ENCODE measurements at regions not wholly inside any gene's neighbourhood (a gene's known extent, or its start where the extent isn't known, plus 50 kb on each side); places are given as distances from the start of the nearest gene placed in this dataset.

DNA sequence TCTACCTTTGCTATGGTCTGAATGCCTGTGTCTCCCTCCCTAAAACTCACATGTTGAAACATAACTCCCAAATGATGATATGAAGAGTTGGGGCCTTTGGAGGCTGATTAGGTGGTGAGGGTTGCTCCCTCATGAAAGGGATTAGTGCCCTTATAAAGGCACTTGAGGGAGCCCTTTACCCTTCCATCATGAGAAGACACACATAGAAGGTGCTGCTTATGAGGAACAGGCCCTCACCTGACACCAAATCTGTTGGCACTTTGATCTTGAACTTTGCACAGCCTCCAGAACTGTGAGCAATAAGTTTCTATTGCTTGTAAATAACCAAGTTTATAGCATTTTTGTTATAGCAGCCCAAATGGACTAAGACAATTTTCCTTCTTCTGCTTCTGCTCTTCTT lies 76.2 kb upstream of the ADAMTS9 start:
- Histone ChIP-seq H3K79me2 (ENCODE audit: insufficient read depth, low read length) (no peaks in the 10 kb centered on the region), H3K27me3 (ENCODE audit: insufficient read depth, low read length) (peaks cover 13% of the 10 kb centered on the region), H3K9me3 (ENCODE audit: control insufficient read depth in 1 of 2, insufficient read depth in 1 of 2, low read depth in 1 of 2, low read length in 2 of 2) (no peaks in the 10 kb centered on the region), H4K20me1 (ENCODE audit: insufficient read depth) (no peaks in the 10 kb centered on the region), H3K36me3 (ENCODE audit: control insufficient read depth in 1 of 2, insufficient read depth in 2 of 2, low read length in 2 of 2) (no peaks in the 10 kb centered on the region), H2AFZ (ENCODE audit: low read depth, low read length, poor library complexity, severe bottlenecking) (no peak overlapping the region), H3K9me2 (ENCODE audit: insufficient read depth) (no peaks in the 10 kb centered on the region), H3K4me2 (ENCODE audit: low read length) (no peak overlapping the region), H3K9ac (ENCODE audit: low read length) (no peak overlapping the region), H3K4me1 (ENCODE audit: control insufficient read depth in 1 of 2, insufficient read depth in 2 of 2, low read length in 2 of 2) (no peaks in the 10 kb centered on the region), H3K27ac (ENCODE audit: low read depth, low read length) (no peak overlapping the region), H3K4me3 (replicated peaks in 1 of 2; ENCODE audit: low read depth in 1 of 2, low read length in 2 of 2) (no peak overlapping the region)
- CTCF ChIA-PET: no interaction called here
- no TSS peak for BruUV-seq (replicated peaks)
- POLR2A ChIA-PET: no interaction called here
- ATAC-seq (no peak), DNase-seq (ENCODE audit: low read depth, low spot score) (no peak)
- intact Hi-C loops (cut with micrococcal nuclease): no loop called here
- RAD21 ChIA-PET (ENCODE audit: low non-redundant PET in 1 of 2, low total read pairs in 2 of 2, uncharacterized antibody in 2 of 2, unreplicated experiment in 2 of 2): no interaction called here
- TF ChIP-seq SP1 (IDR thresholded peaks at IDR 0.05; ENCODE audit: low read depth) (no peak), RAD21 (IDR thresholded peaks at IDR 0.05; ENCODE audit: low read depth) (no peak), SRF (IDR thresholded peaks at IDR 0.05; ENCODE audit: low read depth) (no peak), EGR1 (IDR thresholded peaks at IDR 0.05; ENCODE audit: low read depth) (no peak), POLR2A (IDR thresholded peaks at IDR 0.05; ENCODE audit: borderline replicate concordance, extremely low read depth, insufficient read depth, insufficient read length) (no peak), YY1 (IDR thresholded peaks at IDR 0.05; ENCODE audit: extremely low read depth, insufficient replicate concordance, low read depth, low read length) (no peak), ZFX (IDR thresholded peaks at IDR 0.05) (no peak), ELF1 (IDR thresholded peaks at IDR 0.05; ENCODE audit: borderline replicate concordance, low read depth) (no peak), CBX3 (IDR thresholded peaks at IDR 0.05; ENCODE audit: low read depth) (no peak), EZH2 (IDR thresholded peaks at IDR 0.05) (no peak), ZNF274 (IDR thresholded peaks at IDR 0.05; ENCODE audit: low read depth, low read length) (no peak), CEBPB (IDR thresholded peaks at IDR 0.05; ENCODE audit: low read depth) (no peak)
- TF ChIP-seq, protein P1, sequence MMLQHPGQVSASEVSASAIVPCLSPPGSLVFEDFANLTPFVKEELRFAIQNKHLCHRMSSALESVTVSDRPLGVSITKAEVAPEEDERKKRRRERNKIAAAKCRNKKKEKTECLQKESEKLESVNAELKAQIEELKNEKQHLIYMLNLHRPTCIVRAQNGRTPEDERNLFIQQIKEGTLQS (IDR thresholded peaks at IDR 0.05): no peak
- TF ChIP-seq, protein P2, sequence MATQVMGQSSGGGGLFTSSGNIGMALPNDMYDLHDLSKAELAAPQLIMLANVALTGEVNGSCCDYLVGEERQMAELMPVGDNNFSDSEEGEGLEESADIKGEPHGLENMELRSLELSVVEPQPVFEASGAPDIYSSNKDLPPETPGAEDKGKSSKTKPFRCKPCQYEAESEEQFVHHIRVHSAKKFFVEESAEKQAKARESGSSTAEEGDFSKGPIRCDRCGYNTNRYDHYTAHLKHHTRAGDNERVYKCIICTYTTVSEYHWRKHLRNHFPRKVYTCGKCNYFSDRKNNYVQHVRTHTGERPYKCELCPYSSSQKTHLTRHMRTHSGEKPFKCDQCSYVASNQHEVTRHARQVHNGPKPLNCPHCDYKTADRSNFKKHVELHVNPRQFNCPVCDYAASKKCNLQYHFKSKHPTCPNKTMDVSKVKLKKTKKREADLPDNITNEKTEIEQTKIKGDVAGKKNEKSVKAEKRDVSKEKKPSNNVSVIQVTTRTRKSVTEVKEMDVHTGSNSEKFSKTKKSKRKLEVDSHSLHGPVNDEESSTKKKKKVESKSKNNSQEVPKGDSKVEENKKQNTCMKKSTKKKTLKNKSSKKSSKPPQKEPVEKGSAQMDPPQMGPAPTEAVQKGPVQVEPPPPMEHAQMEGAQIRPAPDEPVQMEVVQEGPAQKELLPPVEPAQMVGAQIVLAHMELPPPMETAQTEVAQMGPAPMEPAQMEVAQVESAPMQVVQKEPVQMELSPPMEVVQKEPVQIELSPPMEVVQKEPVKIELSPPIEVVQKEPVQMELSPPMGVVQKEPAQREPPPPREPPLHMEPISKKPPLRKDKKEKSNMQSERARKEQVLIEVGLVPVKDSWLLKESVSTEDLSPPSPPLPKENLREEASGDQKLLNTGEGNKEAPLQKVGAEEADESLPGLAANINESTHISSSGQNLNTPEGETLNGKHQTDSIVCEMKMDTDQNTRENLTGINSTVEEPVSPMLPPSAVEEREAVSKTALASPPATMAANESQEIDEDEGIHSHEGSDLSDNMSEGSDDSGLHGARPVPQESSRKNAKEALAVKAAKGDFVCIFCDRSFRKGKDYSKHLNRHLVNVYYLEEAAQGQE (IDR thresholded peaks at IDR 0.05; ENCODE audit: low read depth): no peak
- TF ChIP-seq, protein P3, sequence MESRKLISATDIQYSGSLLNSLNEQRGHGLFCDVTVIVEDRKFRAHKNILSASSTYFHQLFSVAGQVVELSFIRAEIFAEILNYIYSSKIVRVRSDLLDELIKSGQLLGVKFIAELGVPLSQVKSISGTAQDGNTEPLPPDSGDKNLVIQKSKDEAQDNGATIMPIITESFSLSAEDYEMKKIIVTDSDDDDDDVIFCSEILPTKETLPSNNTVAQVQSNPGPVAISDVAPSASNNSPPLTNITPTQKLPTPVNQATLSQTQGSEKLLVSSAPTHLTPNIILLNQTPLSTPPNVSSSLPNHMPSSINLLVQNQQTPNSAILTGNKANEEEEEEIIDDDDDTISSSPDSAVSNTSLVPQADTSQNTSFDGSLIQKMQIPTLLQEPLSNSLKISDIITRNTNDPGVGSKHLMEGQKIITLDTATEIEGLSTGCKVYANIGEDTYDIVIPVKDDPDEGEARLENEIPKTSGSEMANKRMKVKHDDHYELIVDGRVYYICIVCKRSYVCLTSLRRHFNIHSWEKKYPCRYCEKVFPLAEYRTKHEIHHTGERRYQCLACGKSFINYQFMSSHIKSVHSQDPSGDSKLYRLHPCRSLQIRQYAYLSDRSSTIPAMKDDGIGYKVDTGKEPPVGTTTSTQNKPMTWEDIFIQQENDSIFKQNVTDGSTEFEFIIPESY (IDR thresholded peaks at IDR 0.05; ENCODE audit: extremely low read depth, insufficient replicate concordance, low read length): no peak
- TF ChIP-seq, protein P4, sequence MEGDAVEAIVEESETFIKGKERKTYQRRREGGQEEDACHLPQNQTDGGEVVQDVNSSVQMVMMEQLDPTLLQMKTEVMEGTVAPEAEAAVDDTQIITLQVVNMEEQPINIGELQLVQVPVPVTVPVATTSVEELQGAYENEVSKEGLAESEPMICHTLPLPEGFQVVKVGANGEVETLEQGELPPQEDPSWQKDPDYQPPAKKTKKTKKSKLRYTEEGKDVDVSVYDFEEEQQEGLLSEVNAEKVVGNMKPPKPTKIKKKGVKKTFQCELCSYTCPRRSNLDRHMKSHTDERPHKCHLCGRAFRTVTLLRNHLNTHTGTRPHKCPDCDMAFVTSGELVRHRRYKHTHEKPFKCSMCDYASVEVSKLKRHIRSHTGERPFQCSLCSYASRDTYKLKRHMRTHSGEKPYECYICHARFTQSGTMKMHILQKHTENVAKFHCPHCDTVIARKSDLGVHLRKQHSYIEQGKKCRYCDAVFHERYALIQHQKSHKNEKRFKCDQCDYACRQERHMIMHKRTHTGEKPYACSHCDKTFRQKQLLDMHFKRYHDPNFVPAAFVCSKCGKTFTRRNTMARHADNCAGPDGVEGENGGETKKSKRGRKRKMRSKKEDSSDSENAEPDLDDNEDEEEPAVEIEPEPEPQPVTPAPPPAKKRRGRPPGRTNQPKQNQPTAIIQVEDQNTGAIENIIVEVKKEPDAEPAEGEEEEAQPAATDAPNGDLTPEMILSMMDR (IDR thresholded peaks at IDR 0.05 in 2 of 3, conservative IDR thresholded peaks at IDR 0.05 in 1 of 3; ENCODE audit: borderline replicate concordance in 1 of 3, insufficient read depth in 1 of 3, low read depth in 2 of 3, low read length in 2 of 3): no peak
